HG02884 (cell line): ENCODE measurements at regions not wholly inside any gene's neighbourhood (a gene's known extent, or its start where the extent isn't known, plus 50 kb on each side); places are given as distances from the start of the nearest gene placed in this dataset.

Experiments used
- ATAC-seq: cut with Tn5 transposase; IDR thresholded peaks from one replicate; pipeline ENCODE4 v1.9.1; 2021; ENCODE audit warnings: mild to moderate bottlenecking, moderate library complexity; ENCODE audit not compliant: unreplicated experiment

GRCh38 chr7:33750177-33750576, 155.2 kb upstream of the BMPER start:
- ATAC-seq: peak; percentile 92

GRCh38 chr7:33751443-33751842, 153.9 kb upstream of the BMPER start:
- no peak for ATAC-seq

- no peak for ATAC-seq
Measured at GRCh38 chr7:33753881-33754525, 151.3 kb upstream of the BMPER start.

GRCh38 chr7:33754933-33755928, 150.1 kb upstream of the BMPER start:
- ATAC-seq: no peak

- ATAC-seq: no peak
Measured at GRCh38 chr7:33757050-33757449, 148.3 kb upstream of the BMPER start.

GRCh38 chr7:33757563-33758165, 147.7 kb upstream of the BMPER start:
- no peak for ATAC-seq

GRCh38 chr7:33760146-33760545, 145.2 kb upstream of the BMPER start:
- no peak for ATAC-seq

GRCh38 chr7:33760834-33761233, 144.5 kb upstream of the BMPER start:
- ATAC-seq: no peak

- ATAC-seq: no peak
Measured at GRCh38 chr7:33761449-33762080, 143.8 kb upstream of the BMPER start.

- no peak for ATAC-seq
Measured at GRCh38 chr7:33762151-33762910, 143.0 kb upstream of the BMPER start.

- ATAC-seq: no peak
Measured at GRCh38 chr7:33762911-33763306, 142.4 kb upstream of the BMPER start.

- ATAC-seq: no peak
Measured at GRCh38 chr7:33764752-33765451, 140.4 kb upstream of the BMPER start.

- no peak for ATAC-seq
Measured at GRCh38 chr7:33766405-33766804, 138.9 kb upstream of the BMPER start.

GRCh38 chr7:33769930-33770329, 135.4 kb upstream of the BMPER start:
- ATAC-seq: no peak

GRCh38 chr7:33770576-33770975, 134.8 kb upstream of the BMPER start:
- no peak for ATAC-seq

GRCh38 chr7:33771422-33771821, 133.9 kb upstream of the BMPER start:
- no peak for ATAC-seq

GRCh38 chr7:33773053-33773452, 132.3 kb upstream of the BMPER start:
- no peak for ATAC-seq

- ATAC-seq: no peak
Measured at GRCh38 chr7:33774762-33775523, 130.4 kb upstream of the BMPER start.

GRCh38 chr7:33775790-33776189, 129.5 kb upstream of the BMPER start:
- ATAC-seq: no peak
